PC-9 (cell line): ENCODE measurements at regions not wholly inside any gene's neighbourhood (a gene's known extent, or its start where the extent isn't known, plus 50 kb on each side); places are given as distances from the start of the nearest gene placed in this dataset.

ENCODE experiments used
- BruUV-seq: library from RNA; stranded (reverse); fragments of 400-500 nt; replicated peaks from 2 replicates; lab custom pipeline; 2021; lab: Mats Ljungman, UMichigan
- CTCF ChIA-PET: fragments of 300-600 bp; sonication (Branson Sonifier 250); formaldehyde crosslinking; loops from one replicate; lab custom pipeline; 2022; ENCODE audit warnings: antibody characterized with exemption; lab: Charles Lee
- POLR2A ChIA-PET: fragments of 300-600 bp; sonication (Branson Sonifier 250); formaldehyde crosslinking; loops from one replicate; lab custom pipeline; 2022; ENCODE audit warnings: antibody characterized with exemption; ENCODE audit not compliant: unreplicated experiment; lab: Charles Lee
- DNase-seq, 2 experiments: peaks; one replicate each; pipeline versions ENCODE4 v3.0.0 to v3.0.0-alpha.2; 2015 to 2022; ENCODE audit warnings: mixed read lengths in 1 of 2
- H2AFZ ChIP-seq: fragments of 200-600 bp; sonication (generic); 2 replicates; pipeline ENCODE4 v1.8.1; 2017; ENCODE audit warnings: antibody characterized with exemption
- H3F3A ChIP-seq: fragments of 200-600 bp; sonication (generic); 2 replicates; pipeline ENCODE4 v1.8.1; 2017; ENCODE audit warnings: antibody characterized with exemption, mild to moderate bottlenecking, low read depth; ENCODE audit not compliant: insufficient read depth
- H3K27ac ChIP-seq: fragments of 200-600 bp; sonication (generic); 2 replicates; pipeline ENCODE4 v1.6.1; 2016; ENCODE audit warnings: mixed run types
- H3K27me3 ChIP-seq: fragments of 200-600 bp; sonication (generic); 2 replicates; pipeline ENCODE4 v1.6.1; 2016; ENCODE audit warnings: low read depth, mixed run types; ENCODE audit not compliant: insufficient read depth
- H3K36me3 ChIP-seq: fragments of 200-600 bp; sonication (generic); 2 replicates; pipeline ENCODE4 v1.6.1; 2016; ENCODE audit warnings: low read depth, mixed run types
- H3K4me1 ChIP-seq: fragments of 200-600 bp; sonication (generic); replicated peaks from 2 replicates; pipeline ENCODE4 v1.6.1; 2016; ENCODE audit warnings: mixed run types; ENCODE audit not compliant: insufficient read depth
- H3K4me2 ChIP-seq: fragments of 200-600 bp; sonication (generic); 2 replicates; pipeline ENCODE4 v1.6.1; 2017; ENCODE audit warnings: mixed run types
- H3K4me3 ChIP-seq: fragments of 200-600 bp; sonication (generic); 2 replicates; pipeline ENCODE4 v1.6.1; 2016; ENCODE audit warnings: mixed run types
- H3K79me2 ChIP-seq: fragments of 200-600 bp; sonication (generic); 2 replicates; pipeline ENCODE4 v1.6.1; 2017; ENCODE audit warnings: low read depth, mixed run types
- H3K9me2 ChIP-seq: fragments of 200-600 bp; sonication (generic); 2 replicates; pipeline ENCODE4 v1.8.1; 2017; ENCODE audit warnings: mild to moderate bottlenecking; ENCODE audit not compliant: insufficient read depth
- H3K9me3 ChIP-seq: fragments of 200-600 bp; sonication (generic); 2 replicates; pipeline ENCODE4 v1.8.1; 2016; ENCODE audit warnings: low read depth; ENCODE audit not compliant: insufficient read depth
- H4K20me1 ChIP-seq: fragments of 200-600 bp; sonication (generic); 2 replicates; pipeline ENCODE4 v1.8.1; 2017; ENCODE audit not compliant: insufficient read depth
- CTCF ChIP-seq: fragments of 200-600 bp; sonication (generic); conservative IDR thresholded peaks from 2 replicates; pipeline ENCODE4 v1.6.1; 2017; ENCODE audit warnings: mixed run types, antibody characterized with exemption, mild to moderate bottlenecking, moderate library complexity
- EZH2 ChIP-seq: fragments of 200-600 bp; sonication (generic); IDR thresholded peaks from 2 replicates; pipeline ENCODE4 v1.8.0; 2017; ENCODE audit warnings: antibody characterized with exemption, low read depth
- intact Hi-C: fragments of 100-400 bp; cut with micrococcal nuclease; formaldehyde crosslinking; loops from one replicate; pipeline ENCODE4 v1.10.0; 2022; ENCODE audit not compliant: unreplicated experiment

GRCh38 chr3:106120356-106120755 is 251.5 kb upstream of the CBLB start:
- BruUV-seq: no TSS peak
- ChIA-PET POLR2A (no interaction called here), CTCF (no interaction called here)
- intact Hi-C loops: no loop called here
- Histone ChIP-seq H3K9me2 (0 out of 2 replicates have a peak, but pooled peaks cover 8% of the 10 kb centered on the region), H2AFZ (no peak overlapping the region), H3F3A (no peaks in the 10 kb centered on the region), H4K20me1 (no peaks in the 10 kb centered on the region), H3K27ac (no peak overlapping the region), H3K4me2 (no peak overlapping the region), H3K4me1 (peaks cover 58% of the 10 kb centered on the region), H3K79me2 (no peaks in the 10 kb centered on the region), H3K27me3 (no peaks in the 10 kb centered on the region), H3K36me3 (no peaks in the 10 kb centered on the region), H3K4me3 (no peak overlapping the region), H3K9me3 (peaks cover 22% of the 10 kb centered on the region; the same call in 1 of the 2 replicates)
- no peak for DNase-seq
- TF ChIP-seq EZH2 (no peak), CTCF (no peak)

GRCh38 chr3:106121491-106122289 is 252.9 kb upstream of the CBLB start:
- no peaks in the 10 kb centered on the region for H4K20me1 ChIP-seq
- H3K9me2 ChIP-seq: 0 out of 2 replicates have a peak, but pooled peaks cover 8% of the 10 kb centered on the region
- H2AFZ ChIP-seq: peak overlapping the region; percentile 37
- H3K36me3 ChIP-seq: no peaks in the 10 kb centered on the region
- ChIA-PET POLR2A (interaction anchor here (0.6 to 0.7 kb wide), 2 partner anchors 80 to 121 kb away, joined by 3 to 12 read pairs; no protein-coding TSS in a partner anchor), CTCF (interaction anchor here (0.6 to 0.7 kb wide), 2 partner anchors 422 to 470 kb away, joined by 3 to 4 read pairs; no protein-coding TSS in a partner anchor)
- no peaks in the 10 kb centered on the region for H3F3A ChIP-seq
- peaks cover 46% of the 10 kb centered on the region for H3K4me1 ChIP-seq
- no peaks in the 10 kb centered on the region for H3K27me3 ChIP-seq
- BruUV-seq: no TSS peak
- H3K79me2 ChIP-seq: no peaks in the 10 kb centered on the region
- intact Hi-C loops: no loop called here
- H3K4me2 ChIP-seq: peak overlapping the region; percentile 11
- peak overlapping the region; percentile 21 for H3K27ac ChIP-seq
- no peak overlapping the region for H3K4me3 ChIP-seq
- TF ChIP-seq CTCF: no peak; the same call in 1 of the 2 replicates
- no peak for TF ChIP-seq EZH2
- peak in 1 of 2 experiments; percentile 68 for DNase-seq
- H3K9me3 ChIP-seq: peaks cover 10% of the 10 kb centered on the region; the same call in 1 of the 2 replicates

- intact Hi-C loops: no loop called here
- TF ChIP-seq EZH2 (no peak), CTCF (no peak)
- Histone ChIP-seq H3K4me2 (no peak overlapping the region), H3K27ac (no peak overlapping the region), H3K4me3 (no peak overlapping the region), H3K4me1 (peaks cover 23% of the 10 kb centered on the region), H3K9me2 (0 out of 2 replicates have a peak, but pooled peaks cover 8% of the 10 kb centered on the region), H2AFZ (no peak overlapping the region), H3K79me2 (no peaks in the 10 kb centered on the region), H3K36me3 (no peaks in the 10 kb centered on the region), H4K20me1 (no peaks in the 10 kb centered on the region), H3F3A (no peaks in the 10 kb centered on the region), H3K27me3 (no peaks in the 10 kb centered on the region), H3K9me3 (peaks cover 3% of the 10 kb centered on the region; the same call in 1 of the 2 replicates)
- POLR2A ChIA-PET: no interaction called here
- CTCF ChIA-PET: interaction anchor here (0.7 kb wide), 1 partner anchor 608 kb away, joined by 3 read pairs; no protein-coding TSS in a partner anchor
- DNase-seq: no peak
- no TSS peak for BruUV-seq
Observed at GRCh38 chr3:106124818-106125217, 256.0 kb upstream of the CBLB start.
